ENCODE measurements at regions not wholly inside any gene's neighbourhood (a gene's known extent, or its start where the extent isn't known, plus 50 kb on each side); places are given as distances from the start of the nearest gene placed in this dataset.
"Not testable (repeated sequence)": the region's sequence is repeated elsewhere in the genome, so short reads cannot be mapped to it uniquely, and the experiment has no call there.

DNA sequence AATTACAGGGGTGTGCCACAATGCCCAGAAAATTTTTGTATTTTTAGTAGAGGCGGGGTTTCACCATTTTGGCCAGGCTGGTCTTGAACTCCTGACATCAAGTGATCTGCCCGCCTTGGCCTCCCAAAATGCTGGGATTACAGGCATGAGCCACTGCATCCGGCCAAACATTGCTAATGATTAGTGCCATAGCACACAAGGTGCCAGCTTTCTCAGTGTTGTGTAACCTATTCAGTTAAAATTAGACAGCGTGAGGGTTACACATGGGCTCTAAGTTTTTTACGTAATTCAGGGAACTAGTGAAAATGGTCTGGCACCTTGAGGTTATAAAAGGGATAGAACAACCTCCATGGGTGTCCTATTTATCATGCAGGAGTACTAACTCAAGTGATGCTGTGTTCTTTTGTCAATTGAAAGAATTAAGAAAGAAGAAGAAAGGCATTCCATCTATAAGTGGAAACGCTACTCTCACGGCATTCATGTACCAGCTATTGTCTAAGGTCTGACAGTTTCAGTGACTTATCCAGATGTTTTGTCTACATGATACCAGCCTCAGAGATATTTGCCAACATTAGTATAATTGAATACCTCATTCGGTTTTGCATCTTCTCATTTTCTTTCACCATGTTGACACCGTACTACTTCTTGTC lies 84.7 kb downstream of the EOMES start:
- no peak overlapping the region for H3K27ac ChIP-seq
- no peaks in the 10 kb centered on the region for H3K9me3 ChIP-seq
- H3K27me3 ChIP-seq: no peaks in the 10 kb centered on the region
- no peaks in the 10 kb centered on the region for H3K36me3 ChIP-seq
- H3K4me3 ChIP-seq: no peak overlapping the region
- ATAC-seq (peak; percentile 21), DNase-seq (no peak)
- intact Hi-C loops (cut with DNase I): no loop called here
- H3K4me1 ChIP-seq: no peaks in the 10 kb centered on the region
- TF ChIP-seq, protein P1, sequence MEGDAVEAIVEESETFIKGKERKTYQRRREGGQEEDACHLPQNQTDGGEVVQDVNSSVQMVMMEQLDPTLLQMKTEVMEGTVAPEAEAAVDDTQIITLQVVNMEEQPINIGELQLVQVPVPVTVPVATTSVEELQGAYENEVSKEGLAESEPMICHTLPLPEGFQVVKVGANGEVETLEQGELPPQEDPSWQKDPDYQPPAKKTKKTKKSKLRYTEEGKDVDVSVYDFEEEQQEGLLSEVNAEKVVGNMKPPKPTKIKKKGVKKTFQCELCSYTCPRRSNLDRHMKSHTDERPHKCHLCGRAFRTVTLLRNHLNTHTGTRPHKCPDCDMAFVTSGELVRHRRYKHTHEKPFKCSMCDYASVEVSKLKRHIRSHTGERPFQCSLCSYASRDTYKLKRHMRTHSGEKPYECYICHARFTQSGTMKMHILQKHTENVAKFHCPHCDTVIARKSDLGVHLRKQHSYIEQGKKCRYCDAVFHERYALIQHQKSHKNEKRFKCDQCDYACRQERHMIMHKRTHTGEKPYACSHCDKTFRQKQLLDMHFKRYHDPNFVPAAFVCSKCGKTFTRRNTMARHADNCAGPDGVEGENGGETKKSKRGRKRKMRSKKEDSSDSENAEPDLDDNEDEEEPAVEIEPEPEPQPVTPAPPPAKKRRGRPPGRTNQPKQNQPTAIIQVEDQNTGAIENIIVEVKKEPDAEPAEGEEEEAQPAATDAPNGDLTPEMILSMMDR (IDR thresholded peaks at IDR 0.05): no peak

DNA sequence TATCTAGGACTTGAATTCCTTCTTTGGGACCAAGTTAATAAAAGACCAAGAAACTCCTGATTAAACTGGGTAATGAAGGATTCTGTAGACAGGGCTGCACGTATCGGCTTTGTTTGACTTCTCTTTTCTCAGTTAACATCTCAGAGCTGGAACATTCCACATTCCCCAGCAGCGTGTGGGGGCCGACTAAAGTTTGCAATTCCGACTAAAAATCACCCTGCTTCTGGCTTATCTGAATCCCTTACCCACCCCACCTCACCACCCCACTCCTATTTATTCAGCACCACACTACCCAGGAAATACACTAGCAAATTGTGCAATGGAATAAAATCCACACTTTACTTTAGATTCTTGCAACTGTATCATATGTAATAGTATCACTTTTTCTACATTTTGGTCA lies 87.1 kb downstream of the EOMES start:
- H3K36me3 ChIP-seq; H3K27me3 ChIP-seq; H3K9me3 ChIP-seq; DNase-seq; H3K4me1 ChIP-seq; H3K4me3 ChIP-seq; ATAC-seq; intact Hi-C loops (cut with DNase I); H3K27ac ChIP-seq: not testable (repeated sequence)

DNA sequence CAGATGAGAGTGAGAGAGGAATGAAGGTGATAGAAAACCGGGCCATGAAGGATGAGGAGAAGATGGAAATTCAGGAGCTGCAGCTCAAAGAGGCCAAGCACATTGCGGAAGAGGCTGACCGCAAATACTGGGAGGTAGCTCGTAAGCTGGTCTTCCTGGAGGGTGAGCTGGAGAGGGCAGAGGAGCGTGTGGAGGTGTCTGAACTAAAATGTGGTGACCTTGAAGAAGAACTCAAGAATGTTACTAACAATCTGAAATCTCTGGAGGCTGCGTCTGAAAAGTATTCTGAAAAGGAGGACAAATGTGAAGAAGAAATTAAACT lies 88.9 kb downstream of the EOMES start:
- H3K9me3 ChIP-seq: no peaks in the 10 kb centered on the region
- TF ChIP-seq, protein P1 (IDR thresholded peaks at IDR 0.05): no peak
- ATAC-seq (peak; percentile 73), DNase-seq (no peak)
- intact Hi-C loops (cut with DNase I): no loop called here
- no peaks in the 10 kb centered on the region for H3K4me1 ChIP-seq
- H3K36me3 ChIP-seq: no peaks in the 10 kb centered on the region
- H3K4me3 ChIP-seq: peak overlapping the region; percentile 66
- peak overlapping the region; percentile 80 for H3K27ac ChIP-seq
- H3K27me3 ChIP-seq: no peaks in the 10 kb centered on the region

GRCh38 chr3:27632431-27633223 lies 89.5 kb downstream of the EOMES start:
- DNase-seq (peak; percentile 81), ATAC-seq (peak; percentile 91)
- Histone ChIP-seq H3K4me3 (peak overlapping the region; percentile 66), H3K27ac (peak overlapping the region; percentile 80), H3K36me3 (no peaks in the 10 kb centered on the region), H3K27me3 (no peaks in the 10 kb centered on the region), H3K4me1 (no peaks in the 10 kb centered on the region), H3K9me3 (no peaks in the 10 kb centered on the region)
- TF ChIP-seq, protein P1 (IDR thresholded peaks at IDR 0.05): no peak
- intact Hi-C loops (cut with DNase I): no loop called here

GRCh38 chr3:27630885-27631284 lies 91.2 kb downstream of the EOMES start:
- H3K4me3 ChIP-seq: no peak overlapping the region
- no peak overlapping the region for H3K27ac ChIP-seq
- no peaks in the 10 kb centered on the region for H3K27me3 ChIP-seq
- no peaks in the 10 kb centered on the region for H3K9me3 ChIP-seq
- TF ChIP-seq, protein P1 (IDR thresholded peaks at IDR 0.05): no peak
- intact Hi-C loops (cut with DNase I): no loop called here
- no peaks in the 10 kb centered on the region for H3K36me3 ChIP-seq
- DNase-seq (no peak), ATAC-seq (no peak)
- H3K4me1 ChIP-seq: no peaks in the 10 kb centered on the region

- Histone ChIP-seq H3K36me3 (no peaks in the 10 kb centered on the region), H3K27ac (no peak overlapping the region), H3K4me1 (no peaks in the 10 kb centered on the region), H3K27me3 (no peaks in the 10 kb centered on the region), H3K4me3 (no peak overlapping the region), H3K9me3 (no peaks in the 10 kb centered on the region)
- intact Hi-C loops (cut with DNase I): no loop called here
- ATAC-seq: no peak
- DNase-seq: no peak
- TF ChIP-seq, protein P1 (IDR thresholded peaks at IDR 0.05): no peak
These were observed 92.8 kb downstream of the EOMES start for GRCh38 chr3:27629366-27629765.
